Endothelial cell of hepatic sinusoid (primary cell): ENCODE measurements at regions not wholly inside any gene's neighbourhood (a gene's known extent, or its start where the extent isn't known, plus 50 kb on each side); places are given as distances from the start of the nearest gene placed in this dataset.

Source experiments
- in situ Hi-C: cut with HindIII; loops from 2 replicates; pipeline ENCODE4 v1.10.0; 2017; ENCODE audit warnings: low sequenced_read_pairs

DNA sequence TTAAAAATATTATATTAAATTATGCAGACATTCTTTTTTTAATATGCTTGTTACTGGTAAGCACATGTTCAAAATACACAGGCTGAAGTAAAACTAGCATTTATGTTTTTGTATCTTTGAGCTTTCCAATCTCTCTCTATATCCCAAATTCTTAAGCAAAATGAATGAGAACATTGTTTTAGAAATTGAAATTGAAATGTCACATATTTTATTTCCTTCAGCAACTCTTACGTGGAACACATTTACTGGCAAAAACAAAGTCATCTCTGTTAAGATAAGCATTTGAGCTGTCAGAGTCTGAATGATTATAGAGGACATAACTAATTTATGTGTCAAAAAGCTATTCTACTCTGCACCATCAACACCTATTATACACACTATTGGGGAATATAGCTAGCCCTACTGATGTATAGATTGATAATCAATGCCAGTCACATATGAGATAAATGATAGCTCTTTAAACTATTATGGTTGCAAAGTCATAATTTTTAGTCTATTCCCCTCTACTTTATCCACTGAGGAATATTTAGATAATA lies 535.4 kb upstream of the BCHE start:
- in situ Hi-C loops, result no loop called here

DNA sequence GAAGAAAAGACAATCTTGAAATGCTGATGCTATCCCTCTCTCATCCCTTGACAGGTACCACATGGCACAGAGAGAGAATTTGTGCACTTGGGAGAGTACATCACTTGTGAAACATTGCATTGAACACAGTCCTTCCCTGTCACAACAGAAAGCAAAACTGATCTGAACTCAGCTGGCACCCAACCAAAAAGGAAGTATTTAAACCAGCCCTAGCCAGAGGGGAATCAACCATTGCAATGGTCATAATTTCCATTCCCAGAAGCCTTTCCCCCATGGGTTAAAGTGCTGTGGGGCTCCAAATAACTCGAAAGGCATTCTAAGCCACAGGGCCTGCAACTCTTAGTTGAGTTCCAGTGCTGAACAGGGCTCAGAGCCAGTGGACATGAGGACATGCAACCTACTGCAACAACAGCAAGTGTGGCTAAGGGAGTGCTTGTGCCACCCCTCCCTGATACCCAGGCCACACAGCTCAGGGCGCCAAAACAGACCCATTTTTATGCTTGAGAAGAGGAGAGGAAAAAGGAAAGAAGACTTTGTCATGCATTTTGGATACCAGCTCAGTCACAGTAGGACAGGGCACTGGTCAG lies 530.8 kb upstream of the BCHE start:
- in situ Hi-C loops, result no loop called here

DNA sequence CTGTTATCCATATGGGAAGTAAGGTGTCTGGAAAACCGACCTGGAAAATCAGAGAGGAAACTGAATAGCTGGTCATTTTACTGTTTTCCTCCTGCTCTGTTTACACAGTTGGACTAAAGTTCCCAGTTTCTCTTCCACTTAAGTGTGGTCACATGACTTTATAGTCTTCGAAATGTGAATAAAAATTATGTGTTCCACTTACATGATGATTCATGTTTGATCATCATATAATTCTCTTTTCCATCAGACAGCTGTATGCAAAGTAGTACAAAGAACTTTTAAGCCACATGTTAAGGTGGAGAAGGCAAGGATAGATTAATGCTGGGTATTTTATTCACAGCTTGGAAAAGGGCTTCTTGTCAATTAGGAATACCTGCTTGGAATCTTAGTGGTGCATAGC lies 525.5 kb upstream of the BCHE start:
- in situ Hi-C loops, result no loop called here

DNA sequence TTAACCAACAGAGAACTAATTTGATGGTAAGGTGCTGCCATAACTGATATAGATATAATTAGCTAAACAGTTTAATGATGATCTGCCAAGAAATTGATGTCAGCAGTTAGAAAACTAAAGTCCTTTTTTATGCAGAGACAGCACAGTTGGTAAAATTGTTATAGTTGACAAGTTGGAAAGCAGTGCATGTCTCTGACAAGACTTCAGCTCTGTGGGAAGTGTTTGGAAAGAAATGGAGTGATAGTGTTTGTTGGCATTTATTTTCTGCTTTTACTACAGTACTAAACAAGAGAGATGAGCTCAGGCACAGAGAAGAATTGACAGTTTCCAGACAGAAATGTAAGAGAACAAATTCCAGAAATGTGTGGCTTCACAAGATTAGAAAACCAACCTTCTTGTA lies 523.5 kb upstream of the BCHE start:
- in situ Hi-C loops, result no loop called here

DNA sequence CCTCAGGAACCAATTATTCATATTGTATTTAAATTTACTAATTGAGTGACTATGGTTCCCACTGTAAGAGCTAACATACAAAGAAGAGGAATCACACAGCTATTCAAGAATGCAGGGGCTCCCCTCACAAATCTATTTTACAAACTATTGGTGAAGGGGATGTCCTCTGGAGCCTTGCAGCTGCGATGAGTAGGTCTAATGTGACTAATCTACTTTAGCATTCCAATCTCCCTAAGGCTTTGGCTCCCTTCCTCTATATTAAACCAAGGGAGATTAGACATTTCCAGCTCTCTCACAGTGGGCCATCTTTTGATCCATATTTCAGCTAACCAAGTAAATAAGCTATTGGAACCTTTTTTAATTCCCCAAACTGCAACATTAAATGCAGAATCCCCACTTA lies 514.2 kb upstream of the BCHE start:
- in situ Hi-C loops, result no loop called here

DNA sequence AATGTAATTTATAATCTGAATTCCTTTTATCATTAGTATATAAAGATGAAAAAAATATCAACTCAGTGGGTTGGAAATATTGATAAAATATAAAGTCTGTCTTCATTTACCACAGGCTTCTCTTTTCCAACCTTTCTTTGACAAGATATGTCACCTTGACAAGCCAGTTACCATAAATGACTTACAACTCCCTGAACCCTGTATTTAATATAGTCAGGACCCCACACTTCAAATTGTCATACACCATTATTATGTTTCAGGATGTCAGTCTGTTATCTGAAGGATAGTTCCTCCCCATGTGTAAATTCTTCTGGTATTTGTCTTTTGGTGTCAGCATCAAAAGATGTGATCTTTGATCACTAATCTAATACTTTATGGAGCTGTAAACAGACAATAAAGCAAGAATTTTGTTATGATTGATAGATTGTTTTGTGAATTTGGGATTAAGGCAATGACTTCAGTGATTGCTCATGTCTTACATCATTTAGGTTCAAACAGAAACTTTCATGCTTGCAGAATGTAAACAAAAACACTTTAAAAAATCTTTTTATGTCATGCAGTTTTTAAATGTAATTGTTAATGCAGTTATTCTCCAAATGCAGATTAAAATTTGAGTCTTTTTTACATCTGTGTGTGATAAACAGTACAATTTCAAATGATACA lies 503.5 kb upstream of the BCHE start:
- in situ Hi-C loops, result no loop called here

DNA sequence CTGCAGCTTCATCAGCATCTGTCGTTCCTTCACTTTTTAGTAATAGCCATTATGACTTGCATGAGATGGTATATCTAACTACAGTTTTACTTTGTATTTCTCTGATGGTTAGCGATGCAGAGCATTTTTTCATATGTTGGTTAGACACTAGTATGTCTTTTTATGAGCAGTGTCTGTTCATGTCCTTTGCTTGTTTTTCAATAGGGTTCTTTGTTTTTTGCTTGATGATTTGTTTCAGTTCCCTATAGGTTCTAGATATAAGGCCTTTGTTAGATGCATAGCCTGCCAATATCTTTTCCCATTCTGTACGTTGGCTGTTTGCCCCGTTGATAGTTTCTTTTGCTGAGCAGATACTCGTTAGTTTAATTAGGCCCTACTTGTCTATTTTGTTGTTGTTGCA lies 487.2 kb upstream of the BCHE start:
- in situ Hi-C loops, result no loop called here

DNA sequence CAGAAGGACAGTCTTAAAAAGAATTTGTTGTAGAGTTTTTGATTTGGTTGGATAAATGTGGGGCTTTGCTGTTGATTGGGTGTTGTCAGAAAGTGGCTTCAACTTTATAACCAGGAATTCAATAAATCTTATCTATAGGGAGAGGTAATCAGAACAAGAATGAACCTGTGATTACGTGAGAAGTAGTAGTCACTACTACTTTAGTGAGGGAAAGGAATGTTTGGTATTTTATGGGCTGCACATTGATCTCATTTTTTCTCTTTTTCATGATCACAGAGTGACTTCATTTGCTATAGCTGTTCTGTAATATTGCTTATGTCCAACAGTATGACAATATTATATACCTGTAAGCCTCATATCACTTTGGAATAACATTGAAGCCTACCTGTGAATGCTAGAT lies 485.2 kb upstream of the BCHE start:
- in situ Hi-C loops, result no loop called here

DNA sequence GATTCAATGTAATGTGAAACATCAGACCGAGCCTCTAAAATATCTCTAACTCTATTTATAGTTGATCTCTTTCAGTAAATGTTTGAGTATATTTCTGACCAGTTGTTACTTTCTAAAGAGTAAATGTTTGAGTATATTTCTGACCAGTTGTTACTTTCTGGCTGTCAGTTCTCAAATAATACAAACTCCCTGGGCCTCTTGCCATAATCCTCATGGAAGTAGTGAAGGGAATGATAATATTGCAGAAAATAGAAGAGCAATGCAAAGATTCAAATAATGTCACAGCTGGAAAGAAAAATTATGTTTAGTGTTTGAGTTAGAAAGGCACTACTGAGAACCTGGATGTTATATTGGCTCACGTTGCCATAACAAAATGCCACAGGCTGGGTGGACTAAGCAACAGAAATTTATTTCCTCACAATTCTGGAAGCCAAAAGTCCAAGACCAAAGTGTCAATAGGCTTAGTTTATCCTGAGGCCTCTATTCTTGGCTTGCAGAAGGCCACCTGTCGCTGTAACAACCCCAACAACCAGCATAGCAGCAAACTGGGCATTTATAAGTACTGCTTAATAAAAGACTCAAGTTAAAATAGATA lies 470.6 kb upstream of the BCHE start:
- in situ Hi-C loops, result no loop called here

DNA sequence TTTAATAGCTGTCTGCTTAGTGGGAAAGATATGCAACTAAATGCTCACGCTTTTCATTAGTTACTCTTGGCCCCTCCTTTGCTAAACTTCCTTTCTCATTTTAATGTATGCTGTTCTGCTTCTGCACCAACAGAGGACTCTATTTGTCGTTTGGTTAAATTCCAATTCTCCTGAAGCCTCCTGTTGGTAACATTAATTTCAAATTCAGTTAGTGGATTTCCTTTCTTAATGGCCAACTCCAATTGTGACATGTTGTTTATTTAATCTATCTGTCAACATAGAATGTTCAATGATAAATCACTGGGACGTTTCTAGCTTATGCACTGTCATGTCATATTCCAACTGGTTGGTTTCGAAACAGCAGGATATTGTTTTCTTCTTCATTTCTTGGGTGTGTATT lies 467.4 kb upstream of the BCHE start:
- in situ Hi-C loops, result no loop called here

DNA sequence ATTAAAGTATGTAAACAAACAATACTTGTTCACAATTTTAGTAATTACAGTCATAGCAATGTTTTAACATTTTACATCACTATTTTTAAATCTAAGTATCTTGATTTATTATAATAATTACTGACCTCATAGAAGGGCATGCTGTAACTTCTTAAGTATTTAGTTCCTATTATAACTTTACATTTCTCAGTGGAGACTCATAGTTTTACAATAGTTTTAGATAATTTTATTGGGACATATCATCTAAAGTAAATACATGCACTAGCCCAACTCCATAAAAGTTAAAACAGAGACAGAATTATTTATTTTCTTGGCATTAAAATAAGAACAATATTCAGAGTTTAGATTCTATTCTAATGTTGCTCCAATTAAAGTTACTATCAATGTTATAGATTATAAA lies 466.5 kb upstream of the BCHE start:
- in situ Hi-C loops, result no loop called here

DNA sequence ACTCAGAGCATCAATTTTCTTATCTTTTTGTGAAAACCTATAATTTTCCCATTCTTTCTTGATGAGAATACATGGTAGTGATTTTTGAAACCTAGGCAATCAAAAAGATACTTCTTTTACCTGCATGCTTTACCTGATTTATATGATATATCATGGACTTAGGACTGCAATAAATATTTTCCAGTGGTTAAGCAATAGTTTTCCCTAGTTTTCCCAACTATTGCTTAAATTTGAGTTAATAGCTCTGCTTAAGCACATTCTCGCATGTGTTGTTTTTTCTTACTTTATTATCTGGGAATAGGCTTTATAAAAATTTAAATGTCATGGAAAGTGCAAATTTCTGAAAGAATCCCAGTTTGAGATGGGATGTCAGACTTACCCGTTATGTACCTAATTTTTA lies 465.1 kb upstream of the BCHE start:
- in situ Hi-C loops, result no loop called here

DNA sequence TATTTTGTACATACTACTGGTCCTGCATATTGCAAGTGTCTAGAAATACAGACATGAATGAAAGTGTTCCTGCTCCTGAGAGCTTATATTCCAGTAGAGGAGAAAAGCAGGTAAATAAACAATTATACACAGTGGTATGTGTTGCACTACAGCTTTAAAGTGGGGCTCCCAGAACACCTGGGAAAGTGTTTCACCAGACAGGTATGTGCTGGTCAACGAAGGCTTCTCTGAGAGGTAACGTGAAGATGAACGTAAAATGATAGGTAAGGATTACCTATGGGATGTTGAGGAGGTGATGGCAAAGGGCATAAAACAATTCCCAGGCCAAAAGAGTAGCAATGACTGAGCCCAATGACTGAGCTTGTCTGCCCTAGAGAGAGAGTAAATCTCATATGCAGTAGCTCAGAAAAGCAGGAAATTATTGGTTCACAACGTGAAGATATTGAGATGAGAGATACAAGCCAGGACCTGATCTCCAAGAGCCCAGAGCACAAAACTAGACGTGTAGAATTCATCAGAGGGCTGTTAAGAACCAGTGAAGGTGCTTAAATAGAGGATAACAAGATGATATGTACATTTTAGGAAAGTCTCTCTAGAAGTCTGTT lies 459.1 kb upstream of the BCHE start:
- in situ Hi-C loops, result no loop called here

DNA sequence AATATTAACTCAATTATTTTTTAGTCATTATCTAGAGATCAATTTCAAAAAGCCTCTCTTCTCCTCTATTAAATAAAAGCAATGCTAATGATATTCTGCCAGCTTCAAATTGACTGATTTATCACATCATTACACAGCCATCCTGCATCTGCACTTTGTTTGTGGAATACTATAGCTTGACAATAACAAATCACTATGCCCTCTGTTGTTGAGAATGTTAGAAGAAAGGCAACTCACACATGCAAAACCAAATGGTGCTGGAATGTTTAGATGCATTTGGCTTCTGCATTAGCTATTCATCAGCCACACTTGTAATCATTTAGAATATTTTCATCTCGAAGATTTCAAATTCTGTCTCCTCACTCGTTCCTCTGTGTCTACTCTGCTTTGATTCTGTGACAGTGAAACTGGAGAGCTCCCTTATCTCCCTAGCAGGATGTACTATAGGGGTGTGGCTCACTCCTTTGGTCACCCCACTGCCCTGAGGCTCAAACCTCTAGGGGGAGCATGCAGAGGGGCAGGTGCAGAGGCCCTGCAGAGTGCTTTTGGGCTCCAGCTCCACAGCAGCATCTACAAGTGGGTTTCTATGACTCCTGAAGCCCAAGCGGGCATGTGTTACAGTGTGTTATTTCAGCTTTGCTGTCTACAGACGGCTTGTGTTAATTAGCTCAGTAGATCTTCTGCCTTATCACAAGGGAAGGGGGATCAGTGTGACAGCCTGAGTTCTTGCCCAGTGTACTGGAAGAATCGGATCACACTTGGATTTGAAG lies 454.1 kb upstream of the BCHE start:
- in situ Hi-C loops, result no loop called here

DNA sequence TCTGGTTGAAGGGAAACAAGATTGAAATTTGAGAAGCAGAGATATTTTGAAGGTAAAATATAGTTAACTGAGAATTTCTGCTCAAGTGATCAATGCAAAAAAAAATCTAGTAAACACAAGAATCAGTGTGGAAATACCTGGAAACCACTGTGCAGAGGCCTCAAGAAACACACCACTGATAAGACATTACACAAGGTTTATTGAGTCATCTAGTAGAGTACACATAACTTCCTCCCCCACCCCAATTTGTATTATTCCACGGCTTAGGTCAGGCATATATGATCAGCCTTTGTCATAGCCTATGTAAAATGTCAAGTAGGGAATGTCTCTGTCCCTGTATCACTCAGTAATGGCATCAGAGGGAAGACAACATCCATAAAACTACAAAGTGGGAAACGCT lies 447.8 kb upstream of the BCHE start:
- in situ Hi-C loops, result no loop called here

DNA sequence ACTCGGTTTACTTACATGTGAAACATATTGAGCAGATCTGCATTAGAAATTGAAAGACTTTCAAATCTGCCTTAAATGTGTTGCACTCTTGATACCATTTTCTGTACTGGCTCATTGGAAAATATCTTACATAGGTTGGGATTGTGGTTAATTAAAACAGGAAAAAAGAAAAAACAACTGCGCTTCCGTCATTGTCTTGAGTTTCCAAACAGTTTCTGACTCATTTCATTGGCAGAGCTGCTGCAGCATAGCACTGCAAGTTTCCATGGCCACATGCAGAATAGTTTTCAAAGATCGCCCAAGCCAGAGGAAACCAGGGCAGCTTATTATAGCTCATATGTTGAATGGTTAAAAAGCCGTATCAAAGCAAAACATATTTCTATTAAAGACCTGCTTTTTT lies 446.6 kb upstream of the BCHE start:
- in situ Hi-C loops, result loop anchor here (5.0 kb wide), 1 partner anchor 92 kb away; no protein-coding TSS in a partner anchor

DNA sequence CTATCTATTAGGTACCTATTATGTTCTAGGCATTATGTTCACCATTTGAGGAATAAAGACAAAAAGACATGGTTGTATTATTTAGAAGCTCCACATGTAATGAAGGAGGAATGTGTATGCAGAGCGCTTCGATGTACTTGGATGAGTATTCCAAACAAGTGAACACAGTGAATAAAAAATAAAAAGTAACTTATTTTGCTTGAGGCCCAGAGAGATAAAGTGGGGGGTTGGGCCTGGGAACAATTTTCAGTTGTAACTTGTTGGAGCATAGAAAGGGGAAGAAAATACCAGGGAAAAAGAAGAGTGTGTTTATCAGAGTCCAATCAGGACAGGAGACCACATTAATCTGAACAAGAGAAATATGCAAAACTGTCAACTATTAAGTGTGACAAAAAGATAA lies 445.7 kb upstream of the BCHE start:
- in situ Hi-C loops, result loop anchor here (5.0 kb wide), 1 partner anchor 91 kb away; no protein-coding TSS in a partner anchor

DNA sequence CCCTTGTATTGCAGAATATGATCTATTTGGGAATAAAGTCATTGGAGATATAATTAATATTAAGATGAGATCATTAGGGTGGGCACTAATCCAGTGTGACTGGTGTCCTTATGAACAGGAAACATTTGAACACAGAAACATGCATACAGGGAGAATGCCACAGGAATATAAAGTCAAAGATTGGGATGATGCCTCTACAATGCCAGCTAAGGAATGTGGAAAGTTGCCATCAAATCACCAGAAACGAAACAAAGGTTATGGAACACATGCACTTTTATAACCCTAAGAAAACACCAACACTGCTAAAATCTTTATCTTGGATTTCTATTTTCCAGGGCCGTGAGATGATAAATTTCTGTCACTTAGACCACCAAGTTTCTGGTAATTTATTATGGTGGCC lies 442.4 kb upstream of the BCHE start:
- in situ Hi-C loops, result loop anchor here (5.0 kb wide), 1 partner anchor 87 kb away; no protein-coding TSS in a partner anchor

DNA sequence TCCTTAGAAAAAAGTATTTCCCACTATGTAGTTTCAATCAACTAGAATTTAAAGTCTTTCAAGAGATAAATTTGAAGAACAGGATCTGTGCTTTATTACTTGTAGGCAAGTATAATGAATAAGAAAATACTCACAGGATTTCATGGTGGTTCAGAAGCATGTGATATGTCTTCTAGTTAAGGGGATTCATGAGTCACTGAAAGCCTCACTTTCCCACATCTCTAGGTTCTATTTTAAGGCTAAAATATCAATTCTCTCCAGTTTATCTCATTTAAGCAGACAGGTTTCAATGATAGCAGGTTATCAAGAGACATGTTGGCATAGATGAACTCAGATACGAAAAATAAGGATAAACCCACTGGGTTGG lies 437.8 kb upstream of the BCHE start:
- in situ Hi-C loops, result no loop called here

DNA sequence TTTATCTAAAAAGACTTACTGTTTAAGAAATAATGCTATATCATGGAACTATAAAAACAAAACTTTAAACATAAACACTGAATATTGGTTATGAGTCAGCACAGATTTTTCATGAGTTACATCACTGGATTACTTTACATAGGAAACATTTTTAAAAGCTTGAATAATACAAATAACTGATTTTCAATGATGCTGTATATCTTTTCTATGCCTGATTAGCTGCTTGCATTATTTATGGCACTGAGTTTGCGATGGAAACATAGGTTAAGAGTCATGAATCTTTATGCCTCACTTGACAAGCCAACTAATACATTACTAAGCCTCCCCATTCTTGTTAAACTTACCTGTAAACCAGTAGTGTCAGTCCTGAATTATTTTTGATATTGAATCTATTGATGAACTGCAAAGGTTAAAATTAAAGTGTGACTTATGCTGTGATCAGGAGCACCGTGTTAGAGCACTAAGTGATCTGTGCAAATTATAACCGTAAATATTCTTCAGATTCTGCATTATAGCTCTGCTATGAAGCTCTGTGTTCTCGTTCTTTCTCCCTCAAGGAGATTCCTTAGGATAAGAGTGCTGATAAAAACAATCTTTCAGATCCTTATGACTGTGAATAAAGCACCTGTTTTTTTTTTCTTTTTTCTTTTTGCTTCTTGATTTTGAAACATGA lies 437.3 kb upstream of the BCHE start:
- in situ Hi-C loops, result no loop called here

DNA sequence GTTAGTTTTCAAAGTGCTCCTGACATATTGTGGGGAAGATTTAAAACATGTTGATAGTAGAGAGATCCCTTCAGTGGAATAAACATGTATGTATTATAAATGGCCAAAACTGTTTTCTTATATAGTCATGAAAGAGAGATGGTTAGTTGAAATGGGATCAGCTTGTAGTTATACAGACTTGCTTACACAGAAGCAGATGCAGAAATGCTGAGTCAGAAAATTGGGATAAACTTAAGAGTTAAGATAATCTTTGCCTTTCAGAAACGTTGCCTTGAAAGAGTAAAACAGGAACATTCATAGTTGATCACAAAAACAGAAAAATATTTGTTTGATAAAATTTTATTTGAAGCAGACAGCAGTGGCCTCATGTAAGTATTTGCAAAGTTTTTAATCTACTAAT lies 433.2 kb upstream of the BCHE start:
- in situ Hi-C loops, result no loop called here
